Vagina (tissue), 2 donors: ENCODE measurements at regions not wholly inside any gene's neighbourhood (a gene's known extent, or its start where the extent isn't known, plus 50 kb on each side); places are given as distances from the start of the nearest gene placed in this dataset.
A peak's percentile ranks its signal among the peaks of the same experiment; 100 is the strongest.

Experiments
- CTCF ChIP-seq, 3 experiments: fragments of 450-650 bp in 2 of 3; fragments of 200-600 bp in 1 of 3; sonication (generic) in 1 of 3; IDR thresholded peaks; one replicate each; pipeline ENCODE4 v1.5.1; 2017 to 2019; ENCODE audit warnings: antibody characterized with exemption in 3 of 3, mild to moderate bottlenecking in 2 of 3, moderate library complexity in 2 of 3
- POLR2A ChIP-seq, 2 donors: fragments of 450-650 bp; IDR thresholded peaks; one replicate each; pipeline ENCODE4 v1.6.1; 2017; ENCODE audit warnings: antibody characterized with exemption in 2 of 2, mild to moderate bottlenecking in 2 of 2, moderate library complexity in 2 of 2
- POLR2AphosphoS5 ChIP-seq, 2 donors: sonication (generic); formaldehyde crosslinking; IDR thresholded peaks; one replicate each; pipeline ENCODE4 v1.9.0; 2017; ENCODE audit warnings: antibody characterized with exemption in 2 of 2, mild to moderate bottlenecking in 2 of 2, low read depth in 1 of 2; ENCODE audit not compliant: insufficient read depth in 1 of 2

GRCh38 chr5:86971034-86971571 lies 296.6 kb upstream of the RASA1 start:
- no peak for TF ChIP-seq POLR2A (IDR thresholded peaks at IDR 0.05)
- peak in 1 of 3 experiments; percentile 14 for TF ChIP-seq CTCF (IDR thresholded peaks at IDR 0.05)
- no peak for TF ChIP-seq POLR2AphosphoS5 (IDR thresholded peaks at IDR 0.05; ENCODE audit: insufficient read depth in 1 of 2, low read depth in 1 of 2)
